H9 (cell line): ENCODE measurements at regions not wholly inside any gene's neighbourhood (a gene's known extent, or its start where the extent isn't known, plus 50 kb on each side); places are given as distances from the start of the nearest gene placed in this dataset.

ENCODE experiments used
- DNase-seq: peaks from one replicate; pipeline ENCODE4 v3.0.0-alpha.2; 2017
- H2AFZ ChIP-seq: one replicate; pipeline ENCODE4 v1.6.1; 2013; ENCODE audit warnings: mild to moderate bottlenecking, low read length, control low read depth, moderate library complexity
- H2AK5ac ChIP-seq: 2 replicates; pipeline ENCODE4 v1.6.1; 2013; ENCODE audit warnings: low read length, control low read depth, mixed read lengths; ENCODE audit not compliant: insufficient read length
- H2BK120ac ChIP-seq: one replicate; pipeline ENCODE4 v1.6.1; 2013; ENCODE audit warnings: low read depth, mild to moderate bottlenecking, low read length, control low read depth, inconsistent platforms; ENCODE audit not compliant: poor library complexity, severe bottlenecking
- H2BK12ac ChIP-seq: 2 replicates; pipeline ENCODE4 v1.6.1; 2013; ENCODE audit warnings: low read length, control low read depth, mixed read lengths, low read depth; ENCODE audit not compliant: insufficient read length
- H2BK15ac ChIP-seq: 2 replicates; pipeline ENCODE4 v1.6.1; 2013; ENCODE audit warnings: low read depth, low read length, control low read depth
- H2BK20ac ChIP-seq: one replicate; pipeline ENCODE4 v1.6.1; 2013; ENCODE audit warnings: low read depth, mild to moderate bottlenecking, low read length, control low read depth, inconsistent platforms; ENCODE audit not compliant: poor library complexity, severe bottlenecking
- H2BK5ac ChIP-seq: 2 replicates; pipeline ENCODE4 v1.6.1; 2013; ENCODE audit warnings: low read length, control low read depth, mixed read lengths; ENCODE audit not compliant: insufficient read length
- H3K14ac ChIP-seq: 2 replicates; pipeline ENCODE4 v1.6.1; 2013; ENCODE audit warnings: low read length, control low read depth; ENCODE audit not compliant: insufficient read depth
- H3K18ac ChIP-seq: 2 replicates; pipeline ENCODE4 v1.6.1; 2013; ENCODE audit warnings: low read depth, mild to moderate bottlenecking, mixed read lengths, low read length, control low read depth; ENCODE audit not compliant: insufficient read length
- H3K23ac ChIP-seq: 2 replicates; pipeline ENCODE4 v1.6.1; 2013; ENCODE audit warnings: low read length, control low read depth, mixed read lengths, low read depth; ENCODE audit not compliant: insufficient read length
- H3K23me2 ChIP-seq: 2 replicates; pipeline ENCODE4 v1.6.1; 2013; ENCODE audit warnings: low read depth, mild to moderate bottlenecking, mixed read lengths, low read length, control low read depth; ENCODE audit not compliant: insufficient read length, poor library complexity, severe bottlenecking
- H3K27ac ChIP-seq: 2 replicates; pipeline ENCODE4 v1.5.1; 2013; ENCODE audit warnings: low read length, control low read depth, mixed read lengths, low read depth; ENCODE audit not compliant: insufficient read length
- H3K27me3 ChIP-seq: 2 replicates; pipeline ENCODE4 v1.6.1; 2013; ENCODE audit warnings: low read length, control low read depth, inconsistent platforms; ENCODE audit not compliant: insufficient read depth
- H3K4ac ChIP-seq: 2 replicates; pipeline ENCODE4 v1.6.1; 2013; ENCODE audit warnings: low read depth, mild to moderate bottlenecking, control low read depth, inconsistent platforms, low read length, moderate library complexity
- H3K4me1 ChIP-seq: 2 replicates; pipeline ENCODE4 v1.6.1; 2013; ENCODE audit warnings: low read length, control low read depth, inconsistent platforms; ENCODE audit not compliant: insufficient read depth
- H3K4me2 ChIP-seq: 2 replicates; pipeline ENCODE4 v1.6.1; 2013; ENCODE audit warnings: low read length, control low read depth, mixed read lengths; ENCODE audit not compliant: insufficient read length, insufficient read depth
- H3K56ac ChIP-seq: 2 replicates; pipeline ENCODE4 v1.6.1; 2013; ENCODE audit warnings: low read depth, mild to moderate bottlenecking, mixed read lengths, low read length, control low read depth; ENCODE audit not compliant: insufficient read length
- H3K79me1 ChIP-seq: 2 replicates; pipeline ENCODE4 v1.6.1; 2013; ENCODE audit warnings: low read depth, mild to moderate bottlenecking, moderate library complexity, low read length, control low read depth, inconsistent platforms; ENCODE audit not compliant: insufficient read depth, poor library complexity, severe bottlenecking
- H3K79me2 ChIP-seq: 2 replicates; pipeline ENCODE4 v1.6.1; 2013; ENCODE audit warnings: low read length, control low read depth, inconsistent platforms; ENCODE audit not compliant: insufficient read depth
- H3K9ac ChIP-seq: 2 replicates; pipeline ENCODE4 v1.6.1; 2013; ENCODE audit warnings: low read length, control low read depth, mixed read lengths; ENCODE audit not compliant: insufficient read length; ENCODE audit errors: extremely low read depth
- H3K9me3 ChIP-seq: one replicate; pipeline ENCODE4 v1.6.1; 2013; ENCODE audit warnings: low read depth, low read length, inconsistent platforms; ENCODE audit not compliant: control insufficient read depth
- H3T11ph ChIP-seq: one replicate; pipeline ENCODE4 v1.6.1; 2013; ENCODE audit warnings: mild to moderate bottlenecking, low read length, control low read depth, inconsistent platforms
- H4K20me1 ChIP-seq: one replicate; pipeline ENCODE4 v1.6.1; 2013; ENCODE audit not compliant: control insufficient read depth, insufficient read length, insufficient read depth
- H4K5ac ChIP-seq: 2 replicates; pipeline ENCODE4 v1.6.1; 2013; ENCODE audit warnings: low read depth, mild to moderate bottlenecking, mixed read lengths, low read length, control low read depth; ENCODE audit not compliant: insufficient read length
- H4K8ac ChIP-seq: replicated peaks from 2 replicates; pipeline ENCODE4 v1.6.1; 2013; ENCODE audit warnings: low read length, control low read depth, mixed read lengths, low read depth; ENCODE audit not compliant: insufficient read length
- H4K91ac ChIP-seq: 2 replicates; pipeline ENCODE4 v1.6.1; 2013; ENCODE audit warnings: low read depth, mild to moderate bottlenecking, moderate library complexity, mixed read lengths, low read length, control low read depth; ENCODE audit not compliant: insufficient read length
- H3K27ac Mint-ChIP-seq, 3 experiments: 2 replicates in 2 of 3; 3 replicates in 1 of 3; pipeline ENCODE4 v1.8.0; 2020 to 2021; ENCODE audit warnings: mixed read lengths in 3 of 3, mild to moderate bottlenecking in 1 of 3, moderate library complexity in 1 of 3
- H3K27me3 Mint-ChIP-seq: 2 replicates; pipeline ENCODE4 v1.8.0; 2021; ENCODE audit warnings: low read depth, mild to moderate bottlenecking, moderate library complexity, mixed read lengths
- H3K36me3 Mint-ChIP-seq, 3 experiments: 2 replicates in 2 of 3; 3 replicates in 1 of 3; pipeline ENCODE4 v1.8.0; 2020 to 2021; ENCODE audit warnings: low read depth in 3 of 3, mixed read lengths in 3 of 3; ENCODE audit not compliant: insufficient read depth in 1 of 3
- H3K4me1 Mint-ChIP-seq, 2 experiments: 2 replicates each; pipeline ENCODE4 v1.8.0; 2020; ENCODE audit warnings: mixed read lengths in 2 of 2
- H3K4me3 Mint-ChIP-seq, 2 experiments: 2 replicates in 1 of 2; 3 replicates in 1 of 2; pipeline ENCODE4 v1.8.0; 2020 to 2021; ENCODE audit warnings: mild to moderate bottlenecking in 2 of 2, mixed read lengths in 2 of 2, moderate library complexity in 1 of 2
- H3K9me3 Mint-ChIP-seq, 2 experiments: 2 replicates in 1 of 2; 3 replicates in 1 of 2; pipeline ENCODE4 v1.8.0; 2020; ENCODE audit warnings: mild to moderate bottlenecking in 2 of 2, mixed read lengths in 2 of 2, moderate library complexity in 1 of 2
- WGBS: extraction: QIAGEN DNeasy Blood & Tissue Kit; methylation state at CpG from one replicate; pipeline ENCODE4 v1.1.7; 2013; ENCODE audit warnings: missing lambda C conversion rate, low lambda C conversion rate, mixed read lengths; ENCODE audit not compliant: insufficient read length; ENCODE audit errors: extremely low coverage; 5-methylcytosine and 5-hydroxymethylcytosine counted together
- TF ChIP-seq, protein P1 (sequence below): fragments of 200-600 bp; sonication (generic); conservative IDR thresholded peaks from 3 replicates; pipeline ENCODE4 v1.8.0; 2021; ENCODE audit warnings: antibody characterized with exemption, mild to moderate bottlenecking

DNA sequence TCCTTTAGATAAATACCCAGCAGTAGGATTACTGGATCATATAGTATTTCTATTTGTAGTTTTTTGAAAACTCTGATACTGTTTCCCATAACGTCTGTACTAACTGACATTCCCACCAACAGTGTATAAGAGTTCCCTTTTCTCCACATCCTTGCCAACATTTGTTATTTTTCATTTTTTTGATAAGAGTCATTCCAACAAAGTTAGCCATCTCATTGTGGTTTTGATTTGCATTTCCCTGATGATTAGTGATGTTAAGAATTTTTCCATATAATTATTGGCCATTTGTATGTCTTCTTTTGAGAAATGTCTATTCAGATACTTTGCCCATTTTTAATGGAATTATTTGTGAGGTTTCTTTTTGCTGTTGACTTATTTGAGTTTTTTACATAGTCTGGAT, 486.0 kb downstream of the FLRT2 start:
- H2BK120ac ChIP-seq: no peak overlapping the region
- H4K20me1 ChIP-seq: no peaks in the 10 kb centered on the region
- H3K4ac ChIP-seq: no peak overlapping the region
- Mint-ChIP-seq H3K27ac (no peak overlapping the region), H3K4me3 (no peak overlapping the region), H3K36me3 (no peaks in the 10 kb centered on the region), H3K4me1 (peaks cover 10% of the 10 kb centered on the region in 2 experiments), H3K9me3 (no peaks in the 10 kb centered on the region), H3K27me3 (no peaks in the 10 kb centered on the region)
- H2BK20ac ChIP-seq: no peak overlapping the region
- H3T11ph ChIP-seq: no peak overlapping the region
- H3K23ac ChIP-seq: no peak overlapping the region
- H3K9me3 ChIP-seq: no peaks in the 10 kb centered on the region
- TF ChIP-seq, protein P1, sequence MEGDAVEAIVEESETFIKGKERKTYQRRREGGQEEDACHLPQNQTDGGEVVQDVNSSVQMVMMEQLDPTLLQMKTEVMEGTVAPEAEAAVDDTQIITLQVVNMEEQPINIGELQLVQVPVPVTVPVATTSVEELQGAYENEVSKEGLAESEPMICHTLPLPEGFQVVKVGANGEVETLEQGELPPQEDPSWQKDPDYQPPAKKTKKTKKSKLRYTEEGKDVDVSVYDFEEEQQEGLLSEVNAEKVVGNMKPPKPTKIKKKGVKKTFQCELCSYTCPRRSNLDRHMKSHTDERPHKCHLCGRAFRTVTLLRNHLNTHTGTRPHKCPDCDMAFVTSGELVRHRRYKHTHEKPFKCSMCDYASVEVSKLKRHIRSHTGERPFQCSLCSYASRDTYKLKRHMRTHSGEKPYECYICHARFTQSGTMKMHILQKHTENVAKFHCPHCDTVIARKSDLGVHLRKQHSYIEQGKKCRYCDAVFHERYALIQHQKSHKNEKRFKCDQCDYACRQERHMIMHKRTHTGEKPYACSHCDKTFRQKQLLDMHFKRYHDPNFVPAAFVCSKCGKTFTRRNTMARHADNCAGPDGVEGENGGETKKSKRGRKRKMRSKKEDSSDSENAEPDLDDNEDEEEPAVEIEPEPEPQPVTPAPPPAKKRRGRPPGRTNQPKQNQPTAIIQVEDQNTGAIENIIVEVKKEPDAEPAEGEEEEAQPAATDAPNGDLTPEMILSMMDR: no peak
- no peaks in the 10 kb centered on the region for H3K23me2 ChIP-seq
- no peak overlapping the region for H4K91ac ChIP-seq
- no peak overlapping the region for H2BK5ac ChIP-seq
- no peak overlapping the region for H3K18ac ChIP-seq
- no peak for DNase-seq
- H2AK5ac ChIP-seq: no peak overlapping the region
- H4K5ac ChIP-seq: no peak overlapping the region
- H3K56ac ChIP-seq: no peak overlapping the region
- H3K14ac ChIP-seq: no peak overlapping the region
- no peak overlapping the region for H4K8ac ChIP-seq
- H3K27me3 ChIP-seq: no peaks in the 10 kb centered on the region
- H3K79me2 ChIP-seq: no peaks in the 10 kb centered on the region
- no peak overlapping the region for H2BK15ac ChIP-seq
- no peak overlapping the region for H2AFZ ChIP-seq
- WGBS: no CpG with 5 or more reads among the region's 1 CpG
- H3K79me1 ChIP-seq: no peaks in the 10 kb centered on the region
- H3K4me1 ChIP-seq: no peaks in the 10 kb centered on the region
- no peak overlapping the region for H2BK12ac ChIP-seq
- H3K9ac ChIP-seq: no peak overlapping the region
- no peak overlapping the region for H3K27ac ChIP-seq
- no peak overlapping the region for H3K4me2 ChIP-seq
